Germinal center (tissue), 1 donor: ENCODE measurements at regions not wholly inside any gene's neighbourhood (a gene's known extent, or its start where the extent isn't known, plus 50 kb on each side); places are given as distances from the start of the nearest gene placed in this dataset.

Experiments
- DNase-seq: peaks from one replicate; pipeline ENCODE4 v3.0.0; 2012; ENCODE audit warnings: mixed read lengths, low spot score

DNA sequence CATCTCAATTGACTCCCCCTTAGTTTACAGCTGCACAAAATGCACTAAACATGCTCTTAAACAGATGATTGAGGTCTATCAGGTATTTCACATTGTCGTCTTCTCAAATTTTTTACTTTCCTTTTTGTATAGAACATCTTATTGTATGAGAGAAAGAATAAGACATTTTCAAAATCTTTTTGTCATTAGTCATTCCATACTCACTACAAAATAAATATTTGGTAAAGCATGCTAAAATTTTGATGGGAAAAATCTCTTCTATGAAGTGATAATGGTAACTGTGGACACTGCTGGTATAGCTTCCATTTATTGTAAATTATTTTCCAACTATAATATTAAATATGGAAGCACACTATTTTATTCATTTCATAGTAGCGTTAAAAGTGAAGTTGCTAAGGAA, 185.6 kb upstream of the FSTL5 start:
- no peak for DNase-seq

DNA sequence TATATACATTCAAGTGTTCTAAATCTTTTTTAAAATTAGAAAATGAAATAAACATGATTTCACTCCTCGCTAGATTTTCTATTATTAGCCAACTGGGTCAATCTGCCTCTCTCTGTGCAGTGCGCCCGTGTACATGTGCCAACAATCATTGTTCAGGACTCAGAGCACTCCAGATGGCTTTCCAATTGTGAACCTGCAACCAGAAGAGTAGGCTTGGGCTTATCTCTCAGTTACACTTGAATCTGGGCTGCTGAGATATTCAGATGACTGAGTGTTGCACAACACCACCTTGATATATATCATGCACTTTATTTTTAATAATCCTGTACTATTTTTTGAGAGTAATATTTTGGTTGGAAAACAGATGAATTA, 184.0 kb upstream of the FSTL5 start:
- no peak for DNase-seq

- no peak for DNase-seq
These were observed 183.5 kb upstream of the FSTL5 start for GRCh38 chr4:162347156-162347841.

DNA sequence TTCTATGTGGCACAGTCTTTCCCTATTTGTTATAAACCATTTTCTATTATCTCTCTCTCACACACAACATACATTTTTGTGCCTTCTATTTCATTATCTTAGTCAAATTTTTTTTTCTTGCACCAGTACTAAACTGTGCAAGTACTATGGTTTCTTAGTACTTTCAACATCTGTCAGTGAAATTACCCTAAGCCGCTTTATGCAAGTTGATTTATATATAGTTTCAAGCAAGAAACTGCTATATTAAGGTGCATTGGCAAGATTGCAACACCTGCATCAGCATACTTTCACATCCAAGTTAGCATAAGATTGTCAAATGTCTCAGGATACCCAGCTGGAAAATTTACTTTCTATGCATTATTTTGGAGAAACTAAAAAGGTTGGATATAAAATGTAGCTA, 180.2 kb upstream of the FSTL5 start:
- DNase-seq = no peak

DNA sequence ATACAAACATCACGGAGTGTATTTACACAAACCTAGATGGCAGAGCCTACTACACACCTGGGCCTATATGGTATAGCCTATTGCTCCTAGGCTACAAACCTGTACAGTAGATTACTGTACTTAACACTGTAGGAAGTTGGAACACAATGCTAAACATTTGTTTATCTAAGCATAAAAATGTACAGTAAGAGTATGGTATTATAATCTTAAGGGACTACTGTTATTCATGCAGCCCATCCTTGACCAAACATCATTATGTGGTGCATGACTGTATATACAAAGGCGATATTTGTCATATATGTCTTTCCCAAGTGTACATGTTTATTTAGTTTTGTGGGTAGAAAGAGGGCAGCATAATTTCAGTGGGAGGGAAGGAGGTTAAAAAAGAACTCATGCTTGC, 177.7 kb upstream of the FSTL5 start:
- DNase-seq = no peak

GRCh38 chr4:162323919-162324318, 160.1 kb upstream of the FSTL5 start:
- DNase-seq = no peak

- DNase-seq = no peak
These were observed 158.3 kb upstream of the FSTL5 start for GRCh38 chr4:162322054-162322453.

- DNase-seq = no peak
These were observed 122.0 kb upstream of the FSTL5 start for GRCh38 chr4:162285753-162286152.

- DNase-seq = no peak
These were observed 118.9 kb upstream of the FSTL5 start for GRCh38 chr4:162282684-162283083.

DNA sequence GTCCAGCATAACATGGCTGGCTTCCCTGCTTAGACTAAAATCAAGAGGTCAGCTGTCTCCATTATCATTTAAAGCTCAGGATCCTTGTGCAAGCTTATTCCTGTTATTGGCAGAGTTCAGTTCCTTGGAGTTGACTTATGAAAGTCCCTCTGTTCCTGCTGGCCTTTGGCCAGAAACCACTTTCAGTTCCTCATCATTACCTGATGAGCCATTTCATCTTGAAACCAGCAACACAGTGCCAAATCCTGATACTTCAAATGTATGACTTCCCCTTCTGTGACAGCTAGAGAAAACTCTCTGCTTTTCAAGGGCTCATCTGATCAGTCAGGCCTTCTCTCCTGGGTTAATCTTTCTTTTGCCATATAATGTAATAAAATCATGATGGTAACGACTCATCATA, 110.6 kb upstream of the FSTL5 start:
- DNase-seq = no peak

DNA sequence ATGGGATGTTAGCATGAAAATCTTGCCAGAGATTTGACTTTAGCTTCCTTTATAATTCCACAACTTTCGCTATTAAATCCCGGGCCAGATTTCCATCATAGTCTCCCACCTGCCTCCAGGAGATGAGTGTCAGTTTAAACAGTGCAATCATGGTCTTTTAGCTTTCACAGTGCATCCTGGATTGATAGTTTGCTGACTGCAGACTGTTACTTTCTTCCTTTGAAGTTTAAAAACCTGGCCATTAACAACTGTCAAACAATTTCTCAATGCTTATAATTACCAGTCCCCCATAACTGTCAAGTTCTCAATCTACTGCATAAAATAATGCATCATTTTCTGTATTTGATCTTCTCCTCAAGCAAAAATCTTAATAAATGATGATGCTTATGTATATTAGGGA, 108.4 kb upstream of the FSTL5 start:
- no peak for DNase-seq

DNA sequence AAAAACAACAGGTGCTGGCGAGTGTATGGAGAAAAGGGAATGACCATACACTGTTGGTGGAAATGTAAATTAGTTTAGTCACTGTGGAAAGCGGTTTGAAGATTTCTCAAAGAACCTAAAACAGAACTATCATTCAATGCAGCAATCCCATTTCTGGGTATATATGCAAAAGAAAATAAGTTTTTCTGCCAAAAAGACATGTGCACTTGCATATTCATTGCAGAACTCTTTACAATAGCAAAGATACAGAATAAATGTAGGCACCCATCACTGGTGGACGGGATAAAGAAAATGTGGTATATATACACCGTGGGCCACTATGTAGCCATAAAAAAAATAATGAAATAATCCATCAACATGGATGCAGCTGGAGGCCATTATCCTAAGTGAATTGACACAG, 105.1 kb upstream of the FSTL5 start:
- no peak for DNase-seq

- no peak for DNase-seq
These were observed 102.0 kb upstream of the FSTL5 start for GRCh38 chr4:162265802-162266201.

GRCh38 chr4:162245051-162245450, 81.3 kb upstream of the FSTL5 start:
- DNase-seq = no peak

DNA sequence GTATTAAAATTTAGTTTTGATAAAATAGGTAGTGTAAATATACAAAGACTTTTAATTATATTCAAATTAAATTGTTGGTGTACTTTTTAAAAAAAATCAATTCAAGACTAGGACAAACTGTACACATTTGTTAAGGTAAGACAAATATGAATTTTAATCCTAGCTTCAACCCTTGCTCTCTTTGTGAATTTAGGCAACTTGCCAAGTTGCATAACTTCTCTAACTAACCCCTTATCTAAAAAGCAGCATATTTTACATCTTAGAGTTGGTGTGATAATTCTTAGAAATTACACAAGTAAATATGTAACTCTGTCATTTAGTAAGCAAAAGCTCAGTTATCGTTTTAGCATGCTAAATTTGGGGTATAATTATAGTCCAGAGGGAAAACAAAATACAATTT, 78.1 kb upstream of the FSTL5 start:
- DNase-seq = no peak

DNA sequence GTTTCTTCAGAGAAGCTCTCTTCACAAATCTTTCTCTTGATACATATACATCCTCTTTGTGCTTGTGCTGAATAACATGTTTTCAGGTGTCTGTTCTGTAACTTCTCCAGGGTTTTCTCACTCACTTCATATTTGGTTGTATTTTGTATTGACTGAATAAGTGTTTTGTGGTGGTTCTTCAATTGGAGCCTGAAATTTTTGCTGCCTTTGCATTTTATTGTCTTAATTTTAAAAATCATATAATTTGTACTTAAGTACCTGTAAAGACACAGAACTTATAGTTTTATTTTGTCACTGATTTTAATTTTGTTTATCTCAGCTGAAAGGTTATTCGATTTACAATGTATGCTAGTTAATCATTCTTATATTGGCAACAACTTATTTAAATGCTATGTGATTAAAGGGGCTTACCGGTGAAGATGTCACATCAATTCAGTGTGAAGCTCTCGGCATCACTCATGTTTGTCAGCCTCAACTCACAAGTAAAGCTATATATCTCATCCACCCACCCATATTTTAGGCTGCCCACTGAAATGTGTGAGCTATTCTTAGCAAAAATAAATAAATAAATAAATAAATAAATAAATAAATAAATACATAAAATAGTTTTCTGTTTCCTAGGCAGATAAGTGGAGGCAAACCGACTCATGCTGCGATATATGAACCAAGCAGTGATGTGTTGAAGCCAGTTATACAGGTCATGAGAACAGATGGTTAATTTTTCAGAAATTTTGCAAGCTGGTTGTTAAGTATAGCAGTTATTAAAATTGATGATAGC, 76.4 kb upstream of the FSTL5 start:
- no peak for DNase-seq

GRCh38 chr4:162237676-162238075, 73.9 kb upstream of the FSTL5 start:
- no peak for DNase-seq

GRCh38 chr4:162234595-162234994, 70.8 kb upstream of the FSTL5 start:
- DNase-seq = no peak

DNA sequence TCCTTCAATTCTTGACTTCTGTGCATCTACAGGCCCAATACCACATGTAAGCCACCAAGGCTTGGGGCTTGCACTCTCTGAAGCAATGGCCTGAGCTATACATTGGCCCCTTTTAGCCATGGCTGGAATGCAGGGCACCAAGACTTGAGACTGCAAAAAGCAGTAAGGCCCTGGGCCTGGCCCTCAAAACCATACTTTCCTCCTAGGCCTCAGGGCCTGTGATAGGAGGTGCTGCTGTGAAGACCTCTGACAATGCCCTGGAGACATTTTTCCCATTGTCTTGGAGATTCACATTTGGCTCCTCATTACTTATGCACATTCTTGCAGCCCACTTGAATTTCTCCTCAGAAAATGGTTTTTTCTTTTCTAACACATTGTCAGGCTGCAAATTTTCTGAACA, 68.5 kb upstream of the FSTL5 start:
- no peak for DNase-seq

DNA sequence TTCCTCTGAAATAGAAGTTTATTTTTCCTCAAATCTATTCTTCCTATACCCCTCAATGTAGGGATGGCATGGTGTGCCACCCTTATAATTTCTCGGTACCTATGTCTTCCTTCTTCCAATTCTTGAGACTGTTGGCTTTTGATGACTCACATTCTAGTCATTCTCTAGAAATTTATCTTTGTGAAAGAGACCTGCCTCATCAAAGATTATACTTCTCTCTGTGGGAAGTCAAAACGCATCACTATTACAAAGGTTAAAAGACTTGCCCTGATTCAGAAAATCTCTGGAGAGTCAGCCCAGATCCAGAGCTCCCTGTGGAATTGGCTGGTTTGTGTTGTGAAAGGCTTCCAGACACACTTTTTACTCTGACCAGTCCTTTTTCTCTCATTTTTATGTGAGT, 65.9 kb upstream of the FSTL5 start:
- DNase-seq = no peak

- no peak for DNase-seq
These were observed 57.3 kb upstream of the FSTL5 start for GRCh38 chr4:162221148-162221547.
